ENCODE measurements at regions not wholly inside any gene's neighbourhood (a gene's known extent, or its start where the extent isn't known, plus 50 kb on each side); places are given as distances from the start of the nearest gene placed in this dataset.

- no peak for DNase-seq (ENCODE audit: low read depth in 2 of 2)
Measured at GRCh38 chr11:116473790-116474346, 298.9 kb downstream of the BUD13 start.

GRCh38 chr11:116473206-116473769 lies 299.5 kb downstream of the BUD13 start:
- no peak for DNase-seq (ENCODE audit: low read depth in 2 of 2)

DNA sequence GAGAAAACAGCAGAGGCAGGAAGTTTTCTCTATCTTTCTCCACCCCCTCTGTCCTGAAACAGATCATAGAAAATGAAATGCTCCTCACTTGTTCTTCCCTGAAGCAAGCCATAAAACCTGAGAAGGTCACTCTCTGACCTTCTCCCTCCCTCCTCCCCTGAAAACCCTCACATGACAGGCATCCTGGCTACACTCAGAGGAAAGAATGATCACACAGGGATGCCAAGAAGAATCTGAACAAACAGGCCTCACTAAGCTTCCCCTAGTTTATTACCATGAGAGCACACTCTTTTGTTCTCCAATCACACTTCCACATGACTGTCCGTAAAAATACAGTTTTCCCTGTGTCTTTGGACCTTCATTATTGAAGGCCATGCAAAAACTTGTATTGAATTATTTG lies 300.1 kb downstream of the BUD13 start:
- no peak for DNase-seq (ENCODE audit: low read depth in 2 of 2)

- DNase-seq (ENCODE audit: low read depth in 2 of 2): peak; percentile 82 to 84
Measured at GRCh38 chr11:116471608-116472256, 301.1 kb downstream of the BUD13 start.

- no peak for DNase-seq (ENCODE audit: low read depth in 2 of 2)
Measured at GRCh38 chr11:116468699-116469098, 304.1 kb downstream of the BUD13 start.

DNA sequence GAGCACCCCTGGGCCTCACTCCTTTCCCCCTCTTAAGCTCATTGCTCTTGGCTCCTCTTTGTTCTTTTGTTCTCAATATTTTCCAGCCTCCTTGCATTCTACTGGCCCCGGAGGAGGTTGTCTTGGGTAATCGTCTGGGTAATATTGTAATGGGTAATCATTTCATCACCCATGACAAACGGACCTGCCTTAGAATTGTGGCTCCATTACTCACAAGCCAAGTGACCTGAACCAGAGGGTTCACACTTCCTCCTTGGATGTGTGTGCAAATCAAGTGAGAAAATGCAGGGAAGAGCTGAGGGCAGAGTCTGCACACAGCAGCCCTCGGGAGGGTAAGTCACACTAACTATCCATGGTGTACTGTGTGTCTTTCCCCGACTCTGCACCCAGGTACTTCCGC lies 305.0 kb downstream of the BUD13 start:
- peak; percentile 49 to 54 for DNase-seq (ENCODE audit: low read depth in 2 of 2)

GRCh38 chr11:116466801-116467200 lies 306.0 kb downstream of the BUD13 start:
- no peak for DNase-seq (ENCODE audit: low read depth in 2 of 2)

GRCh38 chr11:116466191-116466590 lies 306.6 kb downstream of the BUD13 start:
- DNase-seq (ENCODE audit: low read depth in 2 of 2): no peak

GRCh38 chr11:116465056-116465455 lies 307.7 kb downstream of the BUD13 start:
- no peak for DNase-seq (ENCODE audit: low read depth in 2 of 2)

GRCh38 chr11:116461789-116462188 lies 311.0 kb downstream of the BUD13 start:
- DNase-seq (ENCODE audit: low read depth in 2 of 2): no peak

GRCh38 chr11:116460156-116460920 lies 312.4 kb downstream of the BUD13 start:
- no peak for DNase-seq (ENCODE audit: low read depth in 2 of 2)

DNA sequence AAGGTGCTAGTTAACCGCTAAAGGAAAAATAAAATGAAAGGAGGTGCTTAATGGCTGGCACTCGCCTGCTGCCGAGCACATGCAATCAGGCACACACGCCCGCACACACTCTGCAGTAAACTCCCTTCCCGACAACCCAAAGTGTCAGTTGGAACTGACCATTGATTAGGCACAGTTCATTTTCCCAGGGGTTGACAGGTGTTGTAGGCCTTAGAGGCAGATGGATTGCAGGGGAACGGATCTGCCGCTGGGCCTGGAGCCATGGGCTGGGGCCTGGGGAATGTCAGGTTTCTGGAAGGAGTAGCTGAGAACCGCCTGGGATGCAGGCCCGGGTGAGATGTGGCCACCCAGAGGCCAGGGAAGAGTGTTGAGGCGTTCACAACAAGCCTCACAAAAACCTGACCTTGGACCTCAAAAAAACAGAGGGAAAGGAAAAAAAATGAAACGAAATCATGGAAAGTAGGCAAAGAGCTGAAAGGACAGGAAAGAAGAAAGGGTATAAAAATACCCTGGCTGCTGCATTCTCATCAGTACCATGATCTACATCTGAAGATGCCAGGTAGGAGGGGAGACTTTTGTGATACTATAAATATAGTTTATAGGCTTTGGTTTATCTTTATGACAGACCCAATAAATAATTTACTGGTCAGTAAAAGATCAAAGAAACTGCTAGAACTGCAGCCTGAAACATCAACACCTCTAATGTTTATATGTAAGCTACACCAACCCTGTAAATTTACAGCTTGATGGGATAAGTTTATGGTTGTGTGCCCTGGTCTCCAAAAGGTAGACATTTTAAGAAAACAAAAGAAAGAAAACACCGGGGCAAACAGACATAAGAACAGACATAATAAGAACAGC lies 313.4 kb downstream of the BUD13 start:
- DNase-seq (ENCODE audit: low read depth in 2 of 2): no peak

DNA sequence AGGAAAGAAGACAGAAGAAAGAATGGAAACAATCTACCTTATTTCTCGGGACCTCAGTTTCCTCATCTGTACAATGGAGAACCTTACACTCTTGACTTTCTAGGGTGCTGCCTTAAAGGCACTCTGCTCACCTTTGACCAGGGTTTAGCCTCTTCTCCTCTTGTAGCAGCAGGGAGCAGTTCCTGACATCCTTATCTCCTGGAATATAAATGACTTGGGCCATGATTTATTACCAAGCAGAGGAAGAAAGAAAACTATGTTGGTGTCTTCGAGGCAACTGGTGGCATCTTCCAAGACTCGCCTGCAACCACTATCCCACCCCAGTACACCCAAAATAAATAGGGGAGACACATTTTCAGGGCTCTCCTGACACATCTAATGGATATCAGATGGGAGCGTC lies 314.2 kb downstream of the BUD13 start:
- DNase-seq (ENCODE audit: low read depth in 2 of 2): no peak

- DNase-seq (ENCODE audit: low read depth in 2 of 2): no peak
Measured at GRCh38 chr11:116457336-116458007, 315.3 kb downstream of the BUD13 start.

DNA sequence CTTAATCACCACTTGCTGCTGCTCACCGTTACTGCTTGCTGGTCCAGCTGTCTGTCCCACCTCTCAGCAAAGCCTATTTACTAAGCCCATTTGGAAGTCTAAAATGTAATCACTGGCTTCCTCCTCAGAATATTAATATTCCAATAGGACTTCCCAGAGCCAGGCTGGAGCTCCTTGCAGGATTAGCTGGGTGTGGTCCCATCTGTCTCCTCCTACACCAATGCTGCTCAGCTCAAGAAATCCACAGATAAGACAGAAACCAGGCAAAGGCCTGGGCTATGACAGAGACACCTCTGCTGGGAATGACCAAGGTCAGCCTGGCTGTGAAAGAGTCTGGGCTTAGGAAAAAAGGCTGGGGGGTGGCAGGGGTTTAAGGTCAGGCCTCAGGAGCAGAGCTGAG lies 317.8 kb downstream of the BUD13 start:
- no peak for DNase-seq (ENCODE audit: low read depth in 2 of 2)

DNA sequence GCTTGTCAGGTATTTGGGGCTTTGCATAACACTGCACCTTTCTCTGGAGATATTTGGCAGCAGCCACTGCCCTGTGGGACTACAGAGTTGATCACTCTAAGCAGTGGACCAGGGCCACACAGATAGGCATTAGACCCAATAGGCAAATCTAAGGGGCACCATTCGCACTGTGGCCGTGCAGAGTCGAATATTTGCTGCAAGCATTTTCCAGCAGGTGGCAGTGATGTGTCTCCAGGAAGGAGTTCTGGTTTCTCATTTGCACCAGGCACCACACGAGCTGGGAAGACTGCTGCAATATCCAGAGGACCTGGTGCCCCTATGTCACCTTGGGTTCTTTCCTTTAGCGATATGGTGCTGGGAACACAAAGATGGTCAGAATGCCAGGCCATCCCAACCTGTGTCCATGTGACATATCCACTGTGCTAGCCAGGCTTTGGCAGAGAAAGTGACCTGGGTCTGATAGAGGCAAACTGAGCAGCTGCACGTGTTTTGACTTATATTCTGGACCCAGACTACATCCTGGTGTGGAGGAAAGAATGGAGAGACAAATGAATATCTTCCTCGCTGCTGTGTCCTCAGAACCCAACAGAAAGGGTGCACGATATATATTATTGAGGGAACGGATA lies 318.7 kb downstream of the BUD13 start:
- DNase-seq (ENCODE audit: low read depth in 2 of 2): peak; percentile 4 to 8

DNA sequence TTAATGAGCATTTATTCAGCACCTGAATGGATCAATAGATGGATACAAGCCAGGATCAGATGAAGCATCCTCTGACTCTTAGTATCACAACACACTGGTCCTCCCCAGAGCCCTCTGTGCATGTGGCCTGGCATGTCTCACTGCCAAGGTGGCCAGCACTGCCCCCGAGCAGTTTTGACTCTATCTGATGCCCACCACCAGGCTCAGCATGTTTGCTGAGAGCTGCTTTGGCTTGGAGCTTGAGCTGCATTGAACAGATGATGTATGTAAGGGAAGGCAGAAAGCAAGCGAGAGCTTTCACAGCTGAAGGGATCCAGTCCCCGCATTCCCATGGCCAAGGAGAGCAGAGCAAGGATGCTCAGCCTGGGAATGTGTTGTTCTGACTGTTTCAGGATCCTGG lies 320.3 kb downstream of the BUD13 start:
- no peak for DNase-seq (ENCODE audit: low read depth in 2 of 2)

DNA sequence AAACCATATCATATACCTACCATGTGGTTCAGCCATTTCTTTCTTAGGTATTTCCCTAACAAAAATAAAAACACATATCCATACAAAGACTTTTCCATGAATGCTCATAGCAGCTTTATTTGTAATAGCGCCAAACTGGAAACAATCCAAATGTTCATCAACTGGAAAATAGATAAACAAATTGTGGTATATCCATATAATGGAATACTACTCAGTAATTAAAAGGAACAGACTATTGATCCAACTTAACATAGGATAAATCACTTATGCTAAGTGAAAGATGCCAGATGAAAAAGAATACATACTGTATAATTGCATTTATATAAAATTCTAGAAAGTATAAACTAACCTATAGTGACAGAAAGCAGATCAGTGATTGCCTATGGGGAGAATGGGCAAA lies 323.3 kb downstream of the BUD13 start:
- no peak for DNase-seq (ENCODE audit: low read depth in 2 of 2)

DNA sequence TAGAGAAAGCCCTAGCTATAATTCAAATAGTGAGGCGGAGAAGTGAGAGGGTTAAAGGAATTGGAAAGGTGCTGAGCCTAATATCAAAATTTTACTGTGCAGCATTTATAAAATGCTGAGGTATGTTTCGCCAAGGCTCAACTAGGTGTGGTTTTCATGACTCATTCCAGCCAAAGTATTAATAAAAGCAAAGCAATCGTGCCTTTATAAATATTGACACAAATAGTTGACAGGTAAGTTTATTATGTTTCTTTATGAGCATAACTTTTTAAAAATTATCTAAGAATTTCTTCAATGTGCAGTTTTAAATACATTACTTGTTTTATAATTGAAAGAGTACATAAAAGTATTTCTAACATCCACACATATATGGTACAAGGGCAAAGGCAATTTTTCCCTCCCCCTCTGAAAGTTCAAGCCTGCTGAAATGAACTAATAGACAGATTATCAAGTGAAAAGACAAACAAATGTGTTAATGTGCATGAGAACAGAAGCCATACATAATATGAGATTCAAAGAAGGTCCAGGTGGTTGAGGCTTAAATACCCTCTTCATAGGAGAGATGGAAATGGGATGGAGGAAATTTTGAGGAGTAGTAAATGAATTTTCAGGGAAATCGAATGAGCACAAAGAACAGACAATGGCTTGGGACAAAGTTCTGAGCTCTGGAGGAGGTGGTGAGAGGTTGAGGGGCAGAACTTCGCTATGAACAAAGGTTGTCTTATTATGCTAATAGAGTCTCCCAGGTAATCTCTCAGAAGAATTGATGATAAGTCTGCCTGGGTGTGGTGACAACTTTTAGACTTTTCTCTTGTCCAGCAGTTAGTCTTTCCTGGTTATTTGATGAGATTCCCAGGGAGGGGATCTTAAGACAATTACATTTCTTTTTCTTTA lies 326.5 kb downstream of the BUD13 start:
- no peak for DNase-seq (ENCODE audit: low read depth in 2 of 2)
